ENCODE measurements at regions not wholly inside any gene's neighbourhood (a gene's known extent, or its start where the extent isn't known, plus 50 kb on each side); places are given as distances from the start of the nearest gene placed in this dataset.
A peak's percentile ranks its signal among the peaks of the same experiment; 100 is the strongest.

GRCh38 chr10:120145107-120145506 is 252.6 kb downstream of the SEC23IP start:
- peak; percentile 55 to 78 (median 64) for DNase-seq (ENCODE audit: extremely low read depth in 1 of 4, low spot score in 3 of 4)
- H3K36me3 ChIP-seq (ENCODE audit: control insufficient read depth, insufficient read depth, low read length): no peaks in the 10 kb centered on the region
- BruUV-seq (replicated peaks): no TSS peak
- H3K9me3 ChIP-seq (replicated peaks; ENCODE audit: control insufficient read depth, insufficient read depth, low read depth, low read length): no peaks in the 10 kb centered on the region
- ATAC-seq: peak; percentile 93
- in situ Hi-C loops (cut with MboI): no loop called here
- peak; percentile 72 for FAIRE-seq
- H3K9ac ChIP-seq (ENCODE audit: insufficient read depth in 1 of 2, low read depth in 2 of 2, low read length in 2 of 2): no peak overlapping the region
- POLR2A ChIA-PET: no interaction called here
- WGBS (ENCODE audit: insufficient coverage, low coverage, missing lambda C conversion rate): 0% methylated on average over 5 of the region's 5 CpGs
- peaks cover 6 to 14% of the 10 kb centered on the region in 2 experiments; a peak in 3 of 5 replicates for H3K4me1 ChIP-seq (replicated peaks in 1 of 2; ENCODE audit: control insufficient read depth in 2 of 2, insufficient read depth in 2 of 2, low read length in 2 of 2)
- peaks cover 0 to 11% of the 10 kb centered on the region in 2 experiments; a peak in 2 of 5 replicates for H3K27me3 ChIP-seq (ENCODE audit: control insufficient read depth in 2 of 2, insufficient read depth in 2 of 2, low read length in 2 of 2)
- H3K9me1 ChIP-seq (ENCODE audit: control insufficient read depth, insufficient read depth, low read length): no peaks in the 10 kb centered on the region
- H2AFZ ChIP-seq (ENCODE audit: low read depth, low read length): no peak overlapping the region
- no peak overlapping the region for H3K27ac ChIP-seq (ENCODE audit: extremely low read depth, low read depth, low read length)
- no peaks in the 10 kb centered on the region for H3K79me2 ChIP-seq (ENCODE audit: control insufficient read depth, insufficient read depth, low read length)
- H3K4me3 ChIP-seq: no peak overlapping the region
- no peak overlapping the region for H3K4me2 ChIP-seq (ENCODE audit: insufficient read depth, low read length)
- CTCF ChIA-PET (ENCODE audit: low intra/inter-chr PET ratio): no interaction called here
- no peaks in the 10 kb centered on the region; the same call in 1 of the 2 replicates for H4K20me1 ChIP-seq (replicated peaks; ENCODE audit: control insufficient read depth, insufficient read depth, low read length)
- intact Hi-C loops (cut with micrococcal nuclease): no loop called here
- 0 out of 2 replicates have a peak, but pooled peaks have one; percentile 37 for TF ChIP-seq RREB1 (CRISPR knock-in tag; IDR thresholded peaks at IDR 0.05)
- no peak for TF ChIP-seq ZBTB26 (CRISPR knock-in tag; IDR thresholded peaks at IDR 0.05)
- no peak for TF ChIP-seq HINFP (tag; conservative IDR thresholded peaks at IDR 0.05; ENCODE audit: low read depth)
- no peak for TF ChIP-seq NUFIP1 (IDR thresholded peaks at IDR 0.05; ENCODE audit: partially characterized antibody)
- no peak for TF ChIP-seq RBM34 (IDR thresholded peaks at IDR 0.05; ENCODE audit: borderline replicate concordance, insufficient read depth, low read length)
- peak; percentile 88 for TF ChIP-seq DPF2 (IDR thresholded peaks at IDR 0.05)
- no peak for TF ChIP-seq TCF15 (CRISPR knock-in tag; IDR thresholded peaks at IDR 0.05)
- TF ChIP-seq SRSF9 (IDR thresholded peaks at IDR 0.05; ENCODE audit: borderline replicate concordance, low read depth, low read length): no peak
- no peak for TF ChIP-seq EGR1 (conservative IDR thresholded peaks at IDR 0.05)
- TF ChIP-seq FOXJ2 (tag; IDR thresholded peaks at IDR 0.05): 0 out of 2 replicates have a peak, but pooled peaks have one; percentile 40
- no peak for TF ChIP-seq BRD9 (IDR thresholded peaks at IDR 0.05; ENCODE audit: low read depth, partially characterized antibody)
- TF ChIP-seq GTF2E2 (tag; IDR thresholded peaks at IDR 0.05): no peak
- TF ChIP-seq MEF2A (IDR thresholded peaks at IDR 0.05; ENCODE audit: control insufficient read depth, low read depth, low read length): no peak
- TF ChIP-seq TCF7L2 (IDR thresholded peaks at IDR 0.05; ENCODE audit: low read depth, low read length): no peak
- peak; percentile 92; the same call in 1 of the 2 replicates for TF ChIP-seq ZNF584 (CRISPR knock-in tag; IDR thresholded peaks at IDR 0.05; ENCODE audit: low read depth)
